MM.1S (cell line): ENCODE measurements at regions not wholly inside any gene's neighbourhood (a gene's known extent, or its start where the extent isn't known, plus 50 kb on each side); places are given as distances from the start of the nearest gene placed in this dataset.

Experiments used
- DNase-seq: peaks from one replicate; pipeline ENCODE4 v3.0.0-alpha.2; 2015
- H2AFZ ChIP-seq: fragments of 300-600 bp; sonication (generic); 2 replicates; pipeline ENCODE4 v1.6.0; 2016; ENCODE audit warnings: antibody characterized with exemption, low read length
- H3F3A ChIP-seq: fragments of 300-600 bp; sonication (generic); 2 replicates; pipeline ENCODE4 v1.6.1; 2016; ENCODE audit warnings: mild to moderate bottlenecking, antibody characterized with exemption, low read length, moderate library complexity, mixed read lengths; ENCODE audit not compliant: insufficient read depth
- H3K27ac ChIP-seq: fragments of 300-600 bp; sonication (generic); 2 replicates; pipeline ENCODE4 v1.5.1; 2016; ENCODE audit warnings: mild to moderate bottlenecking, low read length
- H3K27me3 ChIP-seq: fragments of 300-600 bp; sonication (generic); replicated peaks from 2 replicates; pipeline ENCODE4 v1.6.0; 2016; ENCODE audit warnings: low read length; ENCODE audit not compliant: insufficient read depth
- H3K36me3 ChIP-seq: fragments of 300-600 bp; sonication (generic); replicated peaks from 2 replicates; pipeline ENCODE4 v1.6.1; 2016; ENCODE audit warnings: mild to moderate bottlenecking, low read length, mixed read lengths; ENCODE audit not compliant: insufficient read depth
- H3K4me1 ChIP-seq: fragments of 300-600 bp; sonication (generic); 2 replicates; pipeline ENCODE4 v1.6.1; 2016; ENCODE audit warnings: low read length, mixed read lengths
- H3K4me2 ChIP-seq: fragments of 300-600 bp; sonication (generic); 2 replicates; pipeline ENCODE4 v1.6.0; 2016; ENCODE audit warnings: low read depth, low read length
- H3K4me3 ChIP-seq: fragments of 300-600 bp; sonication (generic); 2 replicates; pipeline ENCODE4 v1.5.1; 2016; ENCODE audit warnings: low read length, mixed read lengths
- H3K79me2 ChIP-seq: fragments of 300-600 bp; sonication (generic); 2 replicates; pipeline ENCODE4 v1.6.1; 2016; ENCODE audit warnings: mixed run types, low read length, mixed read lengths
- H3K9ac ChIP-seq: fragments of 300-600 bp; sonication (generic); 2 replicates; pipeline ENCODE4 v1.6.1; 2016; ENCODE audit warnings: low read length, mixed read lengths
- H3K9me2 ChIP-seq: fragments of 300-600 bp; sonication (generic); replicated peaks from 2 replicates; pipeline ENCODE4 v1.6.1; 2016; ENCODE audit warnings: mild to moderate bottlenecking, low read length, mixed read lengths; ENCODE audit not compliant: insufficient read depth
- H3K9me3 ChIP-seq: fragments of 300-600 bp; sonication (generic); replicated peaks from 2 replicates; pipeline ENCODE4 v1.6.1; 2016; ENCODE audit warnings: mild to moderate bottlenecking, low read length, mixed read lengths; ENCODE audit not compliant: insufficient read depth
- H4K20me1 ChIP-seq: fragments of 300-600 bp; sonication (generic); 2 replicates; pipeline ENCODE4 v1.6.1; 2016; ENCODE audit warnings: mild to moderate bottlenecking, low read length, moderate library complexity, mixed read lengths; ENCODE audit not compliant: insufficient read depth
- CTCF ChIP-seq: fragments of 300-600 bp; sonication (generic); IDR thresholded peaks from 2 replicates; pipeline ENCODE4 v1.5.1; 2016; ENCODE audit warnings: antibody characterized with exemption, low read length, mixed read lengths
- EZH2 ChIP-seq: fragments of 300-600 bp; sonication (generic); optimal IDR thresholded peaks from 2 replicates; pipeline ENCODE3; 2017; ENCODE audit warnings: low read depth, mild to moderate bottlenecking, antibody characterized with exemption, low read length, mixed read lengths
- EZH2phosphoT487 ChIP-seq: fragments of 300-600 bp; sonication (generic); IDR thresholded peaks from 2 replicates; pipeline ENCODE4 v1.6.1; 2018; ENCODE audit warnings: antibody characterized with exemption, low read length

GRCh38 chr11:115896084-115896483 lies 391.9 kb upstream of the CADM1 start:
- Histone ChIP-seq H3K27me3 (no peaks in the 10 kb centered on the region), H3K36me3 (no peaks in the 10 kb centered on the region), H3K4me2 (no peak overlapping the region), H3F3A (no peaks in the 10 kb centered on the region), H4K20me1 (no peaks in the 10 kb centered on the region), H3K9me3 (no peaks in the 10 kb centered on the region), H2AFZ (no peak overlapping the region), H3K27ac (no peak overlapping the region), H3K9me2 (no peaks in the 10 kb centered on the region), H3K4me3 (no peak overlapping the region), H3K79me2 (no peaks in the 10 kb centered on the region), H3K9ac (no peak overlapping the region), H3K4me1 (no peaks in the 10 kb centered on the region)
- DNase-seq, result no peak
- TF ChIP-seq EZH2, result no peak
- TF ChIP-seq CTCF, result no peak
- TF ChIP-seq EZH2phosphoT487, result no peak

GRCh38 chr11:115895594-115895993 lies 391.4 kb upstream of the CADM1 start:
- Histone ChIP-seq H2AFZ (no peak overlapping the region), H3K36me3 (no peaks in the 10 kb centered on the region), H3K4me1 (no peaks in the 10 kb centered on the region), H3K9me2 (no peaks in the 10 kb centered on the region), H3K27ac (no peak overlapping the region), H3F3A (no peaks in the 10 kb centered on the region), H3K9ac (no peak overlapping the region), H3K27me3 (no peaks in the 10 kb centered on the region), H3K9me3 (no peaks in the 10 kb centered on the region), H4K20me1 (no peaks in the 10 kb centered on the region), H3K79me2 (no peaks in the 10 kb centered on the region), H3K4me3 (no peak overlapping the region), H3K4me2 (no peak overlapping the region)
- TF ChIP-seq EZH2phosphoT487, result no peak
- no peak for TF ChIP-seq EZH2
- TF ChIP-seq CTCF, result no peak
- no peak for DNase-seq

- Histone ChIP-seq H3K79me2 (no peaks in the 10 kb centered on the region), H3K4me2 (no peak overlapping the region), H3K36me3 (no peaks in the 10 kb centered on the region), H3K4me1 (no peaks in the 10 kb centered on the region), H2AFZ (no peak overlapping the region), H3K9ac (no peak overlapping the region), H3F3A (no peaks in the 10 kb centered on the region), H3K4me3 (no peak overlapping the region), H3K27ac (no peak overlapping the region), H4K20me1 (no peaks in the 10 kb centered on the region), H3K27me3 (no peaks in the 10 kb centered on the region), H3K9me2 (no peaks in the 10 kb centered on the region), H3K9me3 (no peaks in the 10 kb centered on the region)
- no peak for DNase-seq
- TF ChIP-seq CTCF (no peak), EZH2phosphoT487 (no peak), EZH2 (no peak)
Measured at GRCh38 chr11:115894176-115894575, 390.0 kb upstream of the CADM1 start.
